HG03558 (cell line): ENCODE measurements at regions not wholly inside any gene's neighbourhood (a gene's known extent, or its start where the extent isn't known, plus 50 kb on each side); places are given as distances from the start of the nearest gene placed in this dataset.
"Not testable (repeated sequence)": the region's sequence is repeated elsewhere in the genome, so short reads cannot be mapped to it uniquely, and the experiment has no call there.

Source experiments
- ATAC-seq: cut with Tn5 transposase; IDR thresholded peaks from one replicate; pipeline ENCODE4 v1.9.1; 2021; ENCODE audit warnings: moderate number of reproducible peaks; ENCODE audit not compliant: unreplicated experiment; ENCODE audit errors: extremely low read depth

- ATAC-seq, result not testable (repeated sequence)
Observed at GRCh38 chr12:9415898-9416297, 191.8 kb downstream of the KLRB1 start.

- not testable (repeated sequence) for ATAC-seq
Observed at GRCh38 chr12:9413862-9414261, 193.9 kb downstream of the KLRB1 start.

GRCh38 chr12:9412459-9412858, 195.3 kb downstream of the KLRB1 start:
- not testable (repeated sequence) for ATAC-seq

DNA sequence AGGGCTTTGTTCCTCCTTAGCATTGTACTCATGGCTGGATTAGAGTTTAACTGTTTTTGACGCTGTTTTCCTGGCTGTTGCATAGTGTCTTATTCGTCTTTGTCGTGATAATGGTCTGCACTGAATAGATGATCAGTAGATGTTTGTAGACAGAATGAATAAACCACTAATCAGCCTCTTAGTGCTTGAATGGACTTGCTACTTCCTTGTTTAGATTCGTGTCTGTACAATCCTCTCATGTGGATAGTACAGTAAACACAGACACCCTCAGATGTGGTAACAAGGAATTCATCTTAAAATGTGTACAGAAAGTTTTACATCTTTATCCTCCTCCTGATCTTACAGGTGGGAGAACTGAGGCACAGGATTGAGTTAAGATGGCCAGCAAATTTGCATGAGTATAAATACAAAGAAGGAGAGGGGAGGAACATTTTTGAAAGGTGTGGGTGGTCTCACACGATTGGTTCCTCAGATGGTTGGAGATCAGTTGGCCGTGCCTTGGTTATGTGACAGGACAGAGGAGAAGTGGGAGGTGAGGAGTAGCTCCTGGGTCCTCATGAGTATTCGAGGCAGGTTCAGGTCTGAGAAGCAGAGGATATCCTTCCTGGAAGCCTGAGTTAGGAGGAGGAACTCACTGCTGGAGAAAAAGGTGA, 196.0 kb downstream of the KLRB1 start:
- not testable (repeated sequence) for ATAC-seq

DNA sequence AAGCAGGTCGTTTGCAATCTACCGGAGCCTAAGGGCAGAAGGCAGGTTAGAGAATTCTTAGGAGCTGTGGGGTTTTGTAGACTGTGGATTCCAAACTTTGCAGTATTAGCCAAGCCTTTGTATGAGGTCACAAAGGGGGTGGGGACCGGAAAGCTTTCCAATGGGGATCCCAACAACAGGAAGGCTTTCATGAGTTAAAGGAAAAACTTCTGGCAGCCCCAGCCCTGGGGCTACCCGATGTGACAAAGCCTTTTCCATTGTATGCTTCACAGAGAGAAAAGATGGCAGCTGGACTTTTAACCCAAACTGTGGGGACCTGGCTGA, 199.2 kb upstream of the PZP start:
- ATAC-seq, result not testable (repeated sequence)

GRCh38 chr12:9406564-9407424, 198.6 kb upstream of the PZP start:
- no peak for ATAC-seq

DNA sequence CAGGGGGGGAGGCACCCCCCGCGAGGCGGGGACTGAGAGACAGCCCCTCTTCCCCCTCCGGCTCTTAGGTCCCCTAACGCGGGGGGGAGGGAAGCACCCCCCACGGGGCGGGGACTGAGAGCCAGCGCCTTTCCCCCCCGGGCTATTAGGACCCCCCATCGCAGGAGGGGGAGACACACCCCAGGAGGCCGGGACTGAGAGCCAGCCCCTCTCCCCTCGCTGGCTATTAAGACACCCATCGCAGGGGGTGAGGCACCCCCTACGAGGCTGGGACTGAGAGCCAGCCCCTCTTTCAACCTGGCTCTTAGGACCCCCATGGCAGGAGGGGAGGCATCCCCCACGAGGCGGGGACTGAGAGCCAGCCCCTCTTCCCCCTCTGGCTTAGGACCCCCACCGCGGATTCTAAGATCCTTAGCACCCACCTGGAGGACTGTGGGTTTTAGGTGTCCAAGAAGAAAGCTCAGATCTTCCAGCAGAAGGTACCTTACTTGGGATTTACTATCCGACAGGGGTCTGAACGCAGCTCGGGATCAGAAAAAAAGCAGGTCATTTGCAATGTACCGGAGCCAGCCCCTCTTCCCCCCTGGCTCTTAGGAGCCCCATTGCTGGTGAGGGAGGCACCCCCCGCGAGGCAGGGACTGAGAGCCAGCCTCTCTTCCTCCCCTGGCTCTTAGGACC, 197.8 kb upstream of the PZP start:
- no peak for ATAC-seq

- no peak for ATAC-seq
Observed at GRCh38 chr12:9404469-9405260, 196.5 kb upstream of the PZP start.

DNA sequence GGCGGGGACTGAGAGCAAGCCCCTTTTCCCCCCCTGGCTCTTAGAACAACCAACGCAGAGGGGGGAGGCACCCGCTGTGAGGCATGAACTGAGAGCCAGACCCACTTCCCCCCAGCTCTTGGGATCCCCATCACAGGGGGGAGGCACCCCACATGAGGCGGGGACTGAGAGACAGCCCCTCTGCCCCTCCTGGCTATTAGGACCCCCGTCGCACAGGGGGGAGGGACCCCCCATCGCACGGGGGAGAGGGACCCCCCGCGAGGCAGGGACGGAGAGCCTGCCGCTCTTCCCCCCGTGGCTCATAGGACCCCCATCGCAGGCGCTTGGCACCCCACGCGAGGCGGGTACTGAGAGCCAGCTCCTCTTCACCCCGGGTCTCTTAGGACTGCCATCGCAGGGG, 195.8 kb upstream of the PZP start:
- ATAC-seq, result no peak

DNA sequence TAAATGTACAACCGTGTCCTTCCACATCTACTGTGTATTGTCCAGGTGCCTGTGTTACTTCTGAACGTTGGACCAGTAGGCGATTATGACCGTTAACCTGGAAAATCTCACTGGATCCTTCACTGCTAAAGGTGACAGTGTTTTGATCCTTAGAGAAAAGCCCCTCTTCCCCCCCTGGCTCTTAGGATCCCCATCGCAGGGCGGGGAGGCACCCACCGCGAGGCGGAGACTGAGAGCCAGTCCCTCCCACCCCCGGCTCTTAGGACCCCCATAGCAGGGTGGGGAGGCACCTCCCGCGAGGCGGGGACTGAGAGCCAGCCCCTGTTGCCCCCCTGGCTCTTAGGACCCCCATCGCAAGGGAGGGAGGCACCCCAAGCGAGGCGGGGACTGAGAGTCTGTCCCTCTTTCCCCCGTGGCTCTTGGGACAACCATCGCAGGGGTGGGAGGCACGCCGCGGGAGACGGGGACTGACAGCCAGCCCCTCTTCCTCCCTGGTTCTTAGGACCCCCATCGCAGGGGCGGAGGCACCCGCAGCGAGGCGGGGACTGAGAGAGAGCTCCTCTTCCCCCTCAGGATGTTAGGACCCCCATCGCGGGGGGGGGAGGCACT, 194.3 kb upstream of the PZP start:
- ATAC-seq, result not testable (repeated sequence)

GRCh38 chr12:9396367-9396766, 188.2 kb upstream of the PZP start:
- not testable (repeated sequence) for ATAC-seq

GRCh38 chr12:9395220-9395619, 187.0 kb upstream of the PZP start:
- not testable (repeated sequence) for ATAC-seq

DNA sequence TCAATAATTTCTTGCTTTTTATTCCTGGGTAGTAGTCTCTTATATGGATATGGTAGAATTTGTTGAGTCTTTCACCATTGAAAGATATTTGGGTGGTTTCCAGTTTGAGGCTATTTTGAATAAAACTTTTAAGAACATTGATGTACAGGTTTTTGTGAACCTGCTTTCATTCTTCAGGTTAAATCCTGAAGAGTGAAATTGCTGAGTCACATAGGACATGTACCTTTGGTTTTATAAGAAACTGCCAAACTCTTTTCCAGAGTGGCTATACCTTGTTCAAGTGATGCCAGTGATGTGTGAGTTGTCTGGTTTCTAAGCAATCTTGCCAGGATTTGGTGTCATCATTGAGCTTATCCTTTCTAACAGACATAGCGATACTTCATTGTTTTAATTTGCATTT, 184.6 kb upstream of the PZP start:
- ATAC-seq, result no peak

GRCh38 chr12:9391815-9392214, 183.6 kb upstream of the PZP start:
- ATAC-seq, result no peak

- no peak for ATAC-seq
Observed at GRCh38 chr12:9390761-9391160, 182.6 kb upstream of the PZP start.

DNA sequence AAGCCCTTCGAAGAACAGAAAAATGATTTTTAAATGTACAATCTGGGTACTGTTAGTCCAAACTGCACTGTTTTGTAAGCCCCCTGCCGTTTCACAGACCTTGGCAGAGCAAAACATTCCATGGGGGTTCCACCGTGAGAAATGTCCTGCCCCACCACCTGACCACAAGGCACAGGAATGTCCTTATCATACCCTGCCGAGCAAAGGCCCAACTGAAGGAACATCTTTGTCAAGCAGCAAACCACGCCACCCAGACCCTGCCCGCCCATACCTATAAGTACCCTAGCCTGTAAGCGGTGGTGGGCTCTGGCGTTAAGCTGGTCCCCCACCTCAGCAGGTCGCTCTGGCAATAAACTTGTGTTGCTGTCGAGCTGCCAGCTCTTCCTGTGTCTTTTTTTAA, 181.6 kb upstream of the PZP start:
- ATAC-seq, result no peak

GRCh38 chr12:9388379-9388778, 180.2 kb upstream of the PZP start:
- no peak for ATAC-seq

- ATAC-seq, result no peak
Observed at GRCh38 chr12:9387450-9387849, 179.3 kb upstream of the PZP start.

GRCh38 chr12:9383585-9383984, 175.4 kb upstream of the PZP start:
- no peak for ATAC-seq

GRCh38 chr12:9381619-9382018, 173.4 kb upstream of the PZP start:
- ATAC-seq, result no peak
